ENCODE measurements at regions not wholly inside any gene's neighbourhood (a gene's known extent, or its start where the extent isn't known, plus 50 kb on each side); places are given as distances from the start of the nearest gene placed in this dataset.
"Not testable (repeated sequence)": the region's sequence is repeated elsewhere in the genome, so short reads cannot be mapped to it uniquely, and the experiment has no call there.

DNA sequence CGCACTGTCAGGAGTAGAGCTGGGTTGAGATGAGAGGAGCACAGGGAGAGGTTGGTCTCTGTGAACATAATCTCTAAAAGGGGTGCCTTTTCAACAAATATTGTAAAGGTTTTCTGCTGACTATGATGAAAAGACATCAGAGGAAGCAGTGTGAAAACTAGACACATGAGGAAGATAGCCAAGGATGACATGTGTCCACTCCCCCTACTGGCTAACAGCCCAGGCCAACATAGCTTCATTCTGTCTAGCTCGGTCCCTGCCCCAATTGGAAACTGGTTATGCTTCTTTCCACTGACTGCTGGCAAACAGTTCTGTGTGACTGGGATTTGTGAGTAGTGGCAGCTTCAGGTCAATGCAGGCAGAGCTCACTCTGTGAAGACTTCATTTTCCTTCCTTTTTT, 115.4 kb upstream of the ESX1 start:
- H3K36me3 ChIP-seq = no peaks in the 10 kb centered on the region
- H3K27me3 ChIP-seq = peaks cover 0 to 17% of the 10 kb centered on the region in 2 donors
- H3K4me1 ChIP-seq = no peaks in the 10 kb centered on the region
- no peak overlapping the region for H3K4me3 ChIP-seq
- TF ChIP-seq POLR2A (IDR thresholded peaks at IDR 0.05) (no peak), EP300 (IDR thresholded peaks at IDR 0.05) (no peak)
- TF ChIP-seq, protein P1, sequence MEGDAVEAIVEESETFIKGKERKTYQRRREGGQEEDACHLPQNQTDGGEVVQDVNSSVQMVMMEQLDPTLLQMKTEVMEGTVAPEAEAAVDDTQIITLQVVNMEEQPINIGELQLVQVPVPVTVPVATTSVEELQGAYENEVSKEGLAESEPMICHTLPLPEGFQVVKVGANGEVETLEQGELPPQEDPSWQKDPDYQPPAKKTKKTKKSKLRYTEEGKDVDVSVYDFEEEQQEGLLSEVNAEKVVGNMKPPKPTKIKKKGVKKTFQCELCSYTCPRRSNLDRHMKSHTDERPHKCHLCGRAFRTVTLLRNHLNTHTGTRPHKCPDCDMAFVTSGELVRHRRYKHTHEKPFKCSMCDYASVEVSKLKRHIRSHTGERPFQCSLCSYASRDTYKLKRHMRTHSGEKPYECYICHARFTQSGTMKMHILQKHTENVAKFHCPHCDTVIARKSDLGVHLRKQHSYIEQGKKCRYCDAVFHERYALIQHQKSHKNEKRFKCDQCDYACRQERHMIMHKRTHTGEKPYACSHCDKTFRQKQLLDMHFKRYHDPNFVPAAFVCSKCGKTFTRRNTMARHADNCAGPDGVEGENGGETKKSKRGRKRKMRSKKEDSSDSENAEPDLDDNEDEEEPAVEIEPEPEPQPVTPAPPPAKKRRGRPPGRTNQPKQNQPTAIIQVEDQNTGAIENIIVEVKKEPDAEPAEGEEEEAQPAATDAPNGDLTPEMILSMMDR (IDR thresholded peaks at IDR 0.05) = no peak
- H3K9me3 ChIP-seq = no peaks in the 10 kb centered on the region
- DNase-seq (ENCODE audit: low spot score in 2 of 2) = no peak
- no peak overlapping the region for H3K27ac ChIP-seq
- 48 to 68% methylated on average over 2 of the region's 2 CpGs for WGBS, 2 donors

DNA sequence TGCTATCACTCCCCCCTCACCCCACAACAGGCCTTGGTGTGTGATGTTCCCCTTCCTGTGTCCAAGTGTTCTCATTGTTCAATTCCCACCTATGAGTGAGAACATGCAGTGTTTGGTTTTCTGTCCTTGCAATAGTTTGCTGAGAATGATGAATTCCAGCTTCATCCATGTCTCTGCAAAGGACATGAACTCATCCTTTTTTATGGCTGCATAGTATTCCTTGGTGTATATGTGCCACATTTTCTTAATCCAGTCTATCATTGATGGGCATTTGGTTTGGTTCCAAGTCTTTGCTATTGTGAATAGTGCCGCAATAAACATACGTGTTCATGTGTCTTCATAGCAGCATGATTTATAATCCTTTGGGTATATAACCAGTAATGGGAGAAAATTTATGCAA, 106.0 kb upstream of the ESX1 start:
- H3K27me3 ChIP-seq; H3K9me3 ChIP-seq; H3K27ac ChIP-seq; DNase-seq (ENCODE audit: low spot score in 2 of 2); H3K36me3 ChIP-seq; H3K4me3 ChIP-seq; H3K4me1 ChIP-seq: not testable (repeated sequence)
- 93 to 97% methylated on average over 2 of the region's 2 CpGs for WGBS, 2 donors

- 54 to 64% methylated on average over 1 of the region's 1 CpG for WGBS, 2 donors
- Histone ChIP-seq H3K4me1 (no peaks in the 10 kb centered on the region), H3K36me3 (no peaks in the 10 kb centered on the region), H3K9me3 (no peaks in the 10 kb centered on the region), H3K4me3 (no peak overlapping the region), H3K27ac (no peak overlapping the region), H3K27me3 (no peaks in the 10 kb centered on the region)
- TF ChIP-seq EP300 (IDR thresholded peaks at IDR 0.05) (no peak), POLR2A (IDR thresholded peaks at IDR 0.05) (no peak)
- TF ChIP-seq, protein P1 (IDR thresholded peaks at IDR 0.05) = no peak
- no peak for DNase-seq (ENCODE audit: low spot score in 2 of 2)
These were observed 104.4 kb upstream of the ESX1 start for GRCh38 chrX:104359124-104359523.

DNA sequence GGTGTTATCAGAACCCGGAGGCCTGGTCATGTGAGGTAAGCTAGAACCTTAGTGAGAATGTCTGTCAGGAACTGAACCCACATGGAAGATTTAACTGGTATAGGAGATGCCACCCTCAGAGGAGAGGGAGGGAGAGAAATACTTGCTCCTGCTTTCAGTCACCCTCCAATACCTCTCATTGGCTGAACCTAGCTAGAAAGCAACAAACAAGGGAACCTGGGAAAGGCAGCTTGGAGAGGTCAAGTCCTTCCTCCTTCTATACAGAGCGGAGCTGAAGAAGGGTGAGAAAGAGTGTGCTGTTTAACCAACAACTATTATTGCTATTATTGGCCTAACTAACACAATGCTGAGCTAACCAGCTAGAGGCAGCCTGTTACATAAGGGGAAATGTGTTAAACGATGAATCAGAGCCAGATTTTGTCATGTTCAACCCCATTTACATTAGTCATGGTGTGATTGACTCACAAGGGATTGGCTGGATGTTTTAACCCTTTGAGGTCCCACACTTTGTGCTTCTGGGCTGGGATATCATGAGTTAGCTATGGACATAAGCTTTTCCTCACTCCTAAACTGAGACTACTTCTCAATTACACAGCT, 96.5 kb upstream of the ESX1 start:
- Histone ChIP-seq H3K4me3 (no peak overlapping the region), H3K27ac (no peak overlapping the region), H3K9me3 (no peaks in the 10 kb centered on the region), H3K36me3 (no peaks in the 10 kb centered on the region), H3K4me1 (no peaks in the 10 kb centered on the region), H3K27me3 (peaks cover 0 to 40% of the 10 kb centered on the region in 2 donors)
- TF ChIP-seq EP300 (IDR thresholded peaks at IDR 0.05) = no peak
- TF ChIP-seq, protein P1 (IDR thresholded peaks at IDR 0.05) = no peak
- TF ChIP-seq POLR2A (IDR thresholded peaks at IDR 0.05) = no peak
- WGBS, 2 donors = 39 to 41% methylated on average over 3 of the region's 3 CpGs
- DNase-seq (ENCODE audit: low spot score in 2 of 2) = no peak

GRCh38 chrX:104347860-104348259, 93.1 kb upstream of the ESX1 start:
- H3K9me3 ChIP-seq = no peaks in the 10 kb centered on the region
- no peaks in the 10 kb centered on the region for H3K36me3 ChIP-seq
- TF ChIP-seq POLR2A (IDR thresholded peaks at IDR 0.05) (no peak), EP300 (IDR thresholded peaks at IDR 0.05) (no peak)
- no peak overlapping the region for H3K27ac ChIP-seq
- DNase-seq (ENCODE audit: low spot score in 2 of 2) = no peak
- peaks cover 0 to 35% of the 10 kb centered on the region in 2 donors for H3K27me3 ChIP-seq
- H3K4me1 ChIP-seq = no peaks in the 10 kb centered on the region
- WGBS, 2 donors = 73 to 75% methylated on average over 4 of the region's 4 CpGs
- H3K4me3 ChIP-seq = no peak overlapping the region

- H3K4me3 ChIP-seq = no peak overlapping the region
- H3K27me3 ChIP-seq = peaks cover 0 to 39% of the 10 kb centered on the region in 2 donors
- WGBS, 2 donors = 31 to 34% methylated on average over 8 of the region's 8 CpGs
- TF ChIP-seq, protein P1 (IDR thresholded peaks at IDR 0.05) = peak in 2 of 5 experiments; percentile 10 to 38
- TF ChIP-seq POLR2A (IDR thresholded peaks at IDR 0.05) (no peak), EP300 (IDR thresholded peaks at IDR 0.05) (no peak)
- H3K27ac ChIP-seq = no peak overlapping the region
- H3K36me3 ChIP-seq = no peaks in the 10 kb centered on the region
- peak in 1 of 2 donors; percentile 31 for DNase-seq (ENCODE audit: low spot score in 2 of 2)
- H3K9me3 ChIP-seq = no peaks in the 10 kb centered on the region
- H3K4me1 ChIP-seq = no peaks in the 10 kb centered on the region
These were observed 88.8 kb upstream of the ESX1 start for GRCh38 chrX:104343428-104344129.
